GM23338 (cell line): ENCODE measurements at regions not wholly inside any gene's neighbourhood (a gene's known extent, or its start where the extent isn't known, plus 50 kb on each side); places are given as distances from the start of the nearest gene placed in this dataset.

Source experiments
- ATAC-seq: fragments of 200-7000 bp; cut with Tn5 transposase; 3 replicates; pipeline ENCODE4 v1.9.1; 2020
- DNase-seq: peaks from one replicate; pipeline ENCODE4 v3.0.0-alpha.2; 2015; ENCODE audit warnings: low spot score
- H2AFZ ChIP-seq: fragments of 200-600 bp; sonication (generic); 2 replicates; pipeline ENCODE4 v1.8.0; 2016; ENCODE audit warnings: antibody characterized with exemption, mild to moderate bottlenecking, moderate library complexity
- H3F3A ChIP-seq: fragments of 200-600 bp; sonication (generic); replicated peaks from 2 replicates; pipeline ENCODE4 v1.8.0; 2017; ENCODE audit warnings: antibody characterized with exemption, mixed run types, low read depth
- H3K27ac ChIP-seq: fragments of 200-600 bp; sonication (generic); 2 replicates; pipeline ENCODE4 v1.6.1; 2016; ENCODE audit warnings: low read depth
- H3K27me3 ChIP-seq: fragments of 200-600 bp; sonication (generic); 2 replicates; pipeline ENCODE4 v1.8.0; 2016; ENCODE audit warnings: mild to moderate bottlenecking, mixed run types, moderate library complexity; ENCODE audit not compliant: insufficient read depth
- H3K36me3 ChIP-seq: fragments of 200-600 bp; sonication (generic); 2 replicates; pipeline ENCODE4 v1.8.0; 2016; ENCODE audit warnings: mild to moderate bottlenecking; ENCODE audit not compliant: insufficient read depth
- H3K4me1 ChIP-seq: fragments of 200-600 bp; sonication (generic); 2 replicates; pipeline ENCODE4 v1.8.0; 2016; ENCODE audit warnings: mild to moderate bottlenecking, moderate library complexity; ENCODE audit not compliant: insufficient read depth
- H3K4me2 ChIP-seq: fragments of 200-600 bp; sonication (generic); 2 replicates; pipeline ENCODE4 v1.7.1; 2017; ENCODE audit warnings: mixed run types
- H3K4me3 ChIP-seq: fragments of 200-600 bp; sonication (generic); 2 replicates; pipeline ENCODE4 v1.6.1; 2016; ENCODE audit warnings: mixed run types
- H3K79me2 ChIP-seq: fragments of 200-600 bp; sonication (generic); replicated peaks from 2 replicates; pipeline ENCODE4 v1.8.0; 2017; ENCODE audit warnings: mild to moderate bottlenecking; ENCODE audit not compliant: insufficient read depth
- H3K9me2 ChIP-seq: fragments of 200-600 bp; sonication (generic); 2 replicates; pipeline ENCODE4 v1.8.0; 2017; ENCODE audit not compliant: insufficient read depth
- H4K20me1 ChIP-seq: fragments of 200-600 bp; sonication (generic); replicated peaks from 2 replicates; pipeline ENCODE4 v1.8.0; 2017; ENCODE audit warnings: mild to moderate bottlenecking; ENCODE audit not compliant: insufficient read depth
- H3K27ac Mint-ChIP-seq: 2 replicates; pipeline ENCODE4 v1.8.0; 2020; ENCODE audit warnings: inconsistent platforms, mild to moderate bottlenecking, moderate library complexity, mixed read lengths
- H3K27me3 Mint-ChIP-seq: 3 replicates; pipeline ENCODE4 v1.8.0; 2022; ENCODE audit warnings: low read depth, mild to moderate bottlenecking, moderate library complexity, mixed read lengths, inconsistent platforms; ENCODE audit not compliant: insufficient read depth, poor library complexity
- H3K36me3 Mint-ChIP-seq: 3 replicates; pipeline ENCODE4 v1.8.0; 2021; ENCODE audit warnings: low read depth, mild to moderate bottlenecking, inconsistent platforms, moderate library complexity, mixed read lengths
- H3K4me1 Mint-ChIP-seq: 3 replicates; pipeline ENCODE4 v1.8.0; 2020; ENCODE audit warnings: mild to moderate bottlenecking, inconsistent platforms, mixed read lengths
- H3K4me3 Mint-ChIP-seq: 3 replicates; pipeline ENCODE4 v1.8.0; 2021; ENCODE audit warnings: moderate library complexity, mild to moderate bottlenecking, inconsistent platforms, mixed read lengths
- H3K9me3 Mint-ChIP-seq: 3 replicates; pipeline ENCODE4 v1.8.0; 2020; ENCODE audit warnings: moderate library complexity, mild to moderate bottlenecking, inconsistent platforms, mixed read lengths
- CREB1 ChIP-seq: fragments of 250-450 bp; sonication (Bioruptor Pico); IDR thresholded peaks from 2 replicates; pipeline ENCODE4 v1.5.0; 2020; ENCODE audit warnings: low read depth, mild to moderate bottlenecking, moderate library complexity
- ETS1 ChIP-seq: IDR thresholded peaks from 2 replicates; pipeline ENCODE4 v1.6.1; 2016; ENCODE audit warnings: antibody characterized with exemption
- EZH2 ChIP-seq: fragments of 200-600 bp; sonication (generic); IDR thresholded peaks from one replicate; pipeline ENCODE4 v1.8.0; 2017; ENCODE audit warnings: antibody characterized with exemption, mild to moderate bottlenecking, low read depth; ENCODE audit not compliant: unreplicated experiment
- JUNB ChIP-seq: IDR thresholded peaks from one replicate; pipeline ENCODE4 v1.6.1; 2016; ENCODE audit warnings: antibody characterized with exemption; ENCODE audit not compliant: unreplicated experiment
- NANOG ChIP-seq: IDR thresholded peaks from 2 replicates; pipeline ENCODE4 v1.6.1; 2016; ENCODE audit warnings: antibody characterized with exemption, borderline replicate concordance
- POLR2AphosphoS5 ChIP-seq: IDR thresholded peaks from 2 replicates; pipeline ENCODE4 v1.6.1; 2016; ENCODE audit warnings: antibody characterized with exemption, low read depth
- REST ChIP-seq: IDR thresholded peaks from one replicate; pipeline ENCODE4 v1.6.1; 2018; ENCODE audit warnings: antibody characterized with exemption; ENCODE audit not compliant: unreplicated experiment
- ZNF331 ChIP-seq: fragments of 250-450 bp; sonication (Bioruptor Pico); IDR thresholded peaks from 2 replicates; pipeline ENCODE4 v1.5.0; 2020; ENCODE audit warnings: low read depth, mild to moderate bottlenecking, moderate library complexity
- TF ChIP-seq, protein P1 (sequence below): fragments of 250-450 bp; sonication (Bioruptor Pico); IDR thresholded peaks from 2 replicates; pipeline ENCODE4 v1.5.0; 2020; ENCODE audit warnings: mild to moderate bottlenecking, moderate library complexity

DNA sequence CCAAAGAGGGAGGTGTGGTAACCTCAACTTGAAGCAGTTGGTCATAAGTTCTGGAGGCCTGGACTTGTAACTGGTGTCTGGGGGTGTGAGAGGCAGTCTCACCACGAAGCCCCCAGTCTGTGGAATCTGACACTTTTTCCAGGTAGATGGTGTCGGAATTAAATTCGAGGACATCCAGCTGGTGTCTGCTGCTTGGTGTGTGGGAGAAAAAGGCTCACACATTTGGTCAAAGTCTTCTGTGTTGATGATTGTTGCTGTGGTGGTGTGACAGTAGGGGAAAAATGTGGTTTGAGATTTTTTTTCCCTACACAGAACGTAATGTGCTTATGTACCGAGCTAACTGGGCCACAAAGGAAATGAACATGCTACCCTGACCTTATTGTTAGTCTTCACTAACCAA is 251.9 kb downstream of the MAT2B start (continued):
- TF ChIP-seq, protein P1, sequence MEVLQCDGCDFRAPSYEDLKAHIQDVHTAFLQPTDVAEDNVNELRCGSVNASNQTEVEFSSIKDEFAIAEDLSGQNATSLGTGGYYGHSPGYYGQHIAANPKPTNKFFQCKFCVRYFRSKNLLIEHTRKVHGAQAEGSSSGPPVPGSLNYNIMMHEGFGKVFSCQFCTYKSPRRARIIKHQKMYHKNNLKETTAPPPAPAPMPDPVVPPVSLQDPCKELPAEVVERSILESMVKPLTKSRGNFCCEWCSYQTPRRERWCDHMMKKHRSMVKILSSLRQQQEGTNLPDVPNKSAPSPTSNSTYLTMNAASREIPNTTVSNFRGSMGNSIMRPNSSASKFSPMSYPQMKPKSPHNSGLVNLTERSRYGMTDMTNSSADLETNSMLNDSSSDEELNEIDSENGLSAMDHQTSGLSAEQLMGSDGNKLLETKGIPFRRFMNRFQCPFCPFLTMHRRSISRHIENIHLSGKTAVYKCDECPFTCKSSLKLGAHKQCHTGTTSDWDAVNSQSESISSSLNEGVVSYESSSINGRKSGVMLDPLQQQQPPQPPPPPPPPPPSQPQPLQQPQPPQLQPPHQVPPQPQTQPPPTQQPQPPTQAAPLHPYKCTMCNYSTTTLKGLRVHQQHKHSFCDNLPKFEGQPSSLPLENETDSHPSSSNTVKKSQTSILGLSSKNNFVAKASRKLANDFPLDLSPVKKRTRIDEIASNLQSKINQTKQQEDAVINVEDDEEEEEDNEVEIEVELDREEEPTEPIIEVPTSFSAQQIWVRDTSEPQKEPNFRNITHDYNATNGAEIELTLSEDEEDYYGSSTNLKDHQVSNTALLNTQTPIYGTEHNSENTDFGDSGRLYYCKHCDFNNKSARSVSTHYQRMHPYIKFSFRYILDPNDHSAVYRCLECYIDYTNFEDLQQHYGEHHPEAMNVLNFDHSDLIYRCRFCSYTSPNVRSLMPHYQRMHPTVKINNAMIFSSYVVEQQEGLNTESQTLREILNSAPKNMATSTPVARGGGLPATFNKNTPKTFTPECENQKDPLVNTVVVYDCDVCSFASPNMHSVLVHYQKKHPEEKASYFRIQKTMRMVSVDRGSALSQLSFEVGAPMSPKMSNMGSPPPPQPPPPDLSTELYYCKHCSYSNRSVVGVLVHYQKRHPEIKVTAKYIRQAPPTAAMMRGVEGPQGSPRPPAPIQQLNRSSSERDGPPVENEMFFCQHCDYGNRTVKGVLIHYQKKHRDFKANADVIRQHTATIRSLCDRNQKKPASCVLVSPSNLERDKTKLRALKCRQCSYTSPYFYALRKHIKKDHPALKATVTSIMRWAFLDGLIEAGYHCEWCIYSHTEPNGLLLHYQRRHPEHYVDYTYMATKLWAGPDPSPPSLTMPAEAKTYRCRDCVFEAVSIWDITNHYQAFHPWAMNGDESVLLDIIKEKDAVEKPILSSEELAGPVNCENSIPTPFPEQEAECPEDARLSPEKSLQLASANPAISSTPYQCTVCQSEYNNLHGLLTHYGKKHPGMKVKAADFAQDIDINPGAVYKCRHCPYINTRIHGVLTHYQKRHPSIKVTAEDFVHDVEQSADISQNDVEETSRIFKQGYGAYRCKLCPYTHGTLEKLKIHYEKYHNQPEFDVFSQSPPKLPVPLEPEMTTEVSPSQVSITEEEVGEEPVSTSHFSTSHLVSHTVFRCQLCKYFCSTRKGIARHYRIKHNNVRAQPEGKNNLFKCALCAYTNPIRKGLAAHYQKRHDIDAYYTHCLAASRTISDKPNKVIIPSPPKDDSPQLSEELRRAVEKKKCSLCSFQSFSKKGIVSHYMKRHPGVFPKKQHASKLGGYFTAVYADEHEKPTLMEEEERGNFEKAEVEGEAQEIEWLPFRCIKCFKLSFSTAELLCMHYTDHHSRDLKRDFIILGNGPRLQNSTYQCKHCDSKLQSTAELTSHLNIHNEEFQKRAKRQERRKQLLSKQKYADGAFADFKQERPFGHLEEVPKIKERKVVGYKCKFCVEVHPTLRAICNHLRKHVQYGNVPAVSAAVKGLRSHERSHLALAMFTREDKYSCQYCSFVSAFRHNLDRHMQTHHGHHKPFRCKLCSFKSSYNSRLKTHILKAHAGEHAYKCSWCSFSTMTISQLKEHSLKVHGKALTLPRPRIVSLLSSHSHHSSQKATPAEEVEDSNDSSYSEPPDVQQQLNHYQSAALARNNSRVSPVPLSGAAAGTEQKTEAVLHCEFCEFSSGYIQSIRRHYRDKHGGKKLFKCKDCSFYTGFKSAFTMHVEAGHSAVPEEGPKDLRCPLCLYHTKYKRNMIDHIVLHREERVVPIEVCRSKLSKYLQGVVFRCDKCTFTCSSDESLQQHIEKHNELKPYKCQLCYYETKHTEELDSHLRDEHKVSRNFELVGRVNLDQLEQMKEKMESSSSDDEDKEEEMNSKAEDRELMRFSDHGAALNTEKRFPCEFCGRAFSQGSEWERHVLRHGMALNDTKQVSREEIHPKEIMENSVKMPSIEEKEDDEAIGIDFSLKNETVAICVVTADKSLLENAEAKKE (CRISPR knock-in tag): no peak
- no peak for TF ChIP-seq ZNF331 (CRISPR knock-in tag)
- no peak for TF ChIP-seq EZH2
- TF ChIP-seq POLR2AphosphoS5: no peak

GRCh38 chr5:163758283-163758711 is 252.9 kb downstream of the MAT2B start:
- H3K4me3 ChIP-seq: no peak overlapping the region
- no peak overlapping the region for H3K4me2 ChIP-seq
- Mint-ChIP-seq H3K4me1 (no peaks in the 10 kb centered on the region; the same call in 2 of the 3 replicates), H3K27ac (no peak overlapping the region), H3K36me3 (no peaks in the 10 kb centered on the region; the same call in 2 of the 3 replicates), H3K4me3 (no peak overlapping the region), H3K9me3 (no peaks in the 10 kb centered on the region), H3K27me3 (no peaks in the 10 kb centered on the region)
- ATAC-seq (no peak), DNase-seq (no peak)
- no peak overlapping the region for H3K27ac ChIP-seq
- H3F3A ChIP-seq: no peaks in the 10 kb centered on the region
- no peaks in the 10 kb centered on the region for H3K36me3 ChIP-seq
- H3K27me3 ChIP-seq: no peaks in the 10 kb centered on the region
- H4K20me1 ChIP-seq: no peaks in the 10 kb centered on the region
- H3K9me2 ChIP-seq: no peaks in the 10 kb centered on the region; the same call in 1 of the 2 replicates
- H2AFZ ChIP-seq: no peak overlapping the region
- no peaks in the 10 kb centered on the region for H3K79me2 ChIP-seq
- H3K4me1 ChIP-seq: no peaks in the 10 kb centered on the region
- no peak for TF ChIP-seq JUNB
- TF ChIP-seq ETS1: no peak
- TF ChIP-seq NANOG: no peak
- no peak for TF ChIP-seq EZH2
- no peak for TF ChIP-seq POLR2AphosphoS5
- no peak for TF ChIP-seq REST
- no peak for TF ChIP-seq CREB1 (CRISPR knock-in tag)
